ENCODE measurements at regions not wholly inside any gene's neighbourhood (a gene's known extent, or its start where the extent isn't known, plus 50 kb on each side); places are given as distances from the start of the nearest gene placed in this dataset.

DNA sequence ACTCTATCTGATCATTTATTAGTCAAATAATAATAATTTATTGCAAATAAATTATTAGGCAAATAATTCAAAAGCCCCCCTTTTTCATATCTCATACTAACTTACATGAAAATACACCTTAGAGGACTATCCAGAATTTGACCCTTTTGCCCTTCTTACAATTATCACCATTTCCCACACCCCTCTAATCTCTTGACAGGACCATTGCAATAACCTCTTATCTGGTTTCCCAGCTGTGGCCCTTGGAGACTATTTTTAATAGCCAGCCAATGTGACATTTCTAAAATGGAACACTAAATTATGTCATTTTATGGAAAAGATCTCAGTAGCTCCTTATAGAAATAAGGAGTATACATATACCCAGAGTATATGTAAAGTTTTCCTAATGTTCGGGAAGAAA lies 588.4 kb upstream of the COX7C start:
- TF ChIP-seq, protein P1, sequence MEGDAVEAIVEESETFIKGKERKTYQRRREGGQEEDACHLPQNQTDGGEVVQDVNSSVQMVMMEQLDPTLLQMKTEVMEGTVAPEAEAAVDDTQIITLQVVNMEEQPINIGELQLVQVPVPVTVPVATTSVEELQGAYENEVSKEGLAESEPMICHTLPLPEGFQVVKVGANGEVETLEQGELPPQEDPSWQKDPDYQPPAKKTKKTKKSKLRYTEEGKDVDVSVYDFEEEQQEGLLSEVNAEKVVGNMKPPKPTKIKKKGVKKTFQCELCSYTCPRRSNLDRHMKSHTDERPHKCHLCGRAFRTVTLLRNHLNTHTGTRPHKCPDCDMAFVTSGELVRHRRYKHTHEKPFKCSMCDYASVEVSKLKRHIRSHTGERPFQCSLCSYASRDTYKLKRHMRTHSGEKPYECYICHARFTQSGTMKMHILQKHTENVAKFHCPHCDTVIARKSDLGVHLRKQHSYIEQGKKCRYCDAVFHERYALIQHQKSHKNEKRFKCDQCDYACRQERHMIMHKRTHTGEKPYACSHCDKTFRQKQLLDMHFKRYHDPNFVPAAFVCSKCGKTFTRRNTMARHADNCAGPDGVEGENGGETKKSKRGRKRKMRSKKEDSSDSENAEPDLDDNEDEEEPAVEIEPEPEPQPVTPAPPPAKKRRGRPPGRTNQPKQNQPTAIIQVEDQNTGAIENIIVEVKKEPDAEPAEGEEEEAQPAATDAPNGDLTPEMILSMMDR (IDR thresholded peaks at IDR 0.05) = no peak
- TF ChIP-seq POLR2A (IDR thresholded peaks at IDR 0.05) = no peak
